Posterior cingulate gyrus (tissue), 11 donors: ENCODE measurements at regions not wholly inside any gene's neighbourhood (a gene's known extent, or its start where the extent isn't known, plus 50 kb on each side); places are given as distances from the start of the nearest gene placed in this dataset.
"Not testable (repeated sequence)": the region's sequence is repeated elsewhere in the genome, so short reads cannot be mapped to it uniquely, and the experiment has no call there.

Experiments
- DNase-seq, 10 donors: peaks; one replicate each; pipeline versions ENCODE4 v3.0.0 to v3.0.0-alpha.2; 2020 to 2021; ENCODE audit warnings: mixed read lengths in 3 of 10
- intact Hi-C: fragments of 100-400 bp; cut with DNase I; formaldehyde crosslinking; loops from one replicate; pipeline ENCODE4 v1.15.1; 2023

DNA sequence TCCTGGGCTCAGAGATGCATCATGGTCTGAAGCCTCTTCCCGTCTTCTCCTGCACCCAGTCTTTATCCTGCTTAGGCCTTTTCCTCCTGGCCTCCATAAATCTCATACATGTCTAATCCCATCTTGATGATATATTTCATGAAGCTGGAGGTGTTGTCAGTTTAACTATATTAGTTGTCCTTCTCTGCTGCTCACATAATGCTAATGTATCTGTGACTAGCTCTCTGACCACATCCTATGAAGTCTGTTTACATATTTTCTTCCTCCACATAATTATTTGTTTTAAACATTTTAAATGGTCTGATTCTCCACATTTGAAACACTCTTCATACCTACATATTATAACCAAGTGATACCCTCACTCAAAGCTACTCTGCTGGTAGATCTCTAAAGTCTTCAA lies 315.2 kb upstream of the RND3 start:
- no peak for DNase-seq
- intact Hi-C loops: no loop called here

DNA sequence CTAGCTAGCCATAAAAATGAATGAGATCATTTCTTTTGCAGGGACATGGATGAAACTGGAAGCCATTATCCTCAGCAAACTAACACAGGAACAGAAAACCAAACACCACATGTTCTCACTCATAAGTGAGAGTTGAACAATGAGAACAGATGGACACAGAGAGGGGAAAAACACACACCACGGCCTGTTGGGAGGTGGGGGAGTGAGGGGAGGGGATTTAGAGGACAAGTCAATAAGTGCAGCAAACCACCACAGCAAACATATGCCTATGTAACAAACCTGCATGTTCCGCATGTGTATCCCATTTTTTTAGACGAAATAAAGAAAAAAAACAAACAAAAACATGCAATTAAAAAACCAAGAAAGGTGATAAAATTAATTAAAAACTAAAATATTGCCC lies 308.8 kb upstream of the RND3 start:
- intact Hi-C loops, DNase-seq: not testable (repeated sequence)

DNA sequence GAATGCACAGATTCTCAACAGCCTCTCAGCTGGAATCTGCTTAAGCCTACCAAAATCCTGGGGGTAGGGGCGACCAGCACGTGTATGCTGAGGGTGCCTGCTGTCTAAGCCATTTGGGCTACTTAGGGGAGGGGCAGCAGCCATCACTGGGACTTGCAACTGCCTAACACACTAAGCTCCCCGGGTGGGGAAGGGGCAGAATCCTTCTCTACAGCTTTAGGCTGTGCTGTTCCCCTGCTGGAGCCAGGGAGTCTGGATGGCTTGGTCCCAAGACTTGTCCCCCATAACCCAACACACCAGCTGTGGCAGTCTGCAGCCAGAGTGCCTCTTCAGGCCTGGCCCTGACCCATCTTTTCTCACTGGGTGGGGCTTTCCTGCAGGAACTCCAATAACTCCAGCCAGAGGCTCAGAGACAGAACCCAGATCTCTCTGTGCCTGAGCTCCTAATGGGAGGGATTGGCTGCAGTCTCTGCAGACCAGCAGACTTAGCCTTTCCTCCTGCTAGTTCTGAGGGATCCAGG lies 305.4 kb upstream of the RND3 start:
- no peak for DNase-seq
- intact Hi-C loops: no loop called here

DNA sequence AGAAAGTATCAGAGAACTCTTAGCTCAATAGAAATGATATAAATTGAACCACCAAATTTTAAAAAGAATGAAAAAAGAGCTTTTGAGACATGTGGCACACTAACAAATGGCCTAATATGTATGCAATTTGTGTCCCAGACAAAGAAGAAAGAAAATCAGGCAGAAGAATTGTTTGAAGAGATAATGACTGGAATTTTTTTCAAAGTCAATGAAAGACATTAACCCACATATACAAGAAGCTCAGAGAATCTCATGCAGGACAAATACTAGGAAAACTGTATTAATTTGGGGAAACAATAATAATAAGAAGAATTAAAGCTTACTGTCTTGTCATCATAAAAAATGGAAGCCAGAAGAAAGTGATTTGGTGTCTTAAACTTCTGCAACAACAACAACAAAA lies 304.1 kb upstream of the RND3 start:
- DNase-seq: no peak
- intact Hi-C loops: no loop called here

DNA sequence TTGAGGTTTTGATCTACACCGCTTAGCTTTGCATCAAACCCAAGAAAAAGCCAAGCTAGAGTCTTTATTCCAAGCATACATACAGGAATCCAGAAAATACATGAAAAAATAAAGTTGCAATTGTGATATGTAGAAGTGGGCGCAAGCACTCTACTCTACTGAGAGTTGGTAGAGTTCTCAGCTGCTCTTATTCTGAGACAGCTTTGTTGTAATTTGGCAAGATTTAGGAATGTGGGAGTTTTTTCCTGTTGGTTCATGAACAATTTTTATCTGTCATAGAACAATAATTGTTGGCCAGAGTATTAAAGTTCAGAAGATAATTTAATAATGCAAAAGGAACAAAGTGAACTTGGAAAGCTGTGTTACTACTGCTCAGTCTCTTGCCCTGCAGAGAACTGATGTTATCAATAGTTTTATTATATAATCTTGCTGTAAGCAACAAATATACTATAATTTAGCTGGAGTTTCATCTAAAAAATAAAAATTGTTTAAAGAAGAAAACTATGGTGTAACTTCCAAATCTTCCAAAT lies 302.0 kb upstream of the RND3 start:
- intact Hi-C loops: no loop called here
- DNase-seq: no peak

DNA sequence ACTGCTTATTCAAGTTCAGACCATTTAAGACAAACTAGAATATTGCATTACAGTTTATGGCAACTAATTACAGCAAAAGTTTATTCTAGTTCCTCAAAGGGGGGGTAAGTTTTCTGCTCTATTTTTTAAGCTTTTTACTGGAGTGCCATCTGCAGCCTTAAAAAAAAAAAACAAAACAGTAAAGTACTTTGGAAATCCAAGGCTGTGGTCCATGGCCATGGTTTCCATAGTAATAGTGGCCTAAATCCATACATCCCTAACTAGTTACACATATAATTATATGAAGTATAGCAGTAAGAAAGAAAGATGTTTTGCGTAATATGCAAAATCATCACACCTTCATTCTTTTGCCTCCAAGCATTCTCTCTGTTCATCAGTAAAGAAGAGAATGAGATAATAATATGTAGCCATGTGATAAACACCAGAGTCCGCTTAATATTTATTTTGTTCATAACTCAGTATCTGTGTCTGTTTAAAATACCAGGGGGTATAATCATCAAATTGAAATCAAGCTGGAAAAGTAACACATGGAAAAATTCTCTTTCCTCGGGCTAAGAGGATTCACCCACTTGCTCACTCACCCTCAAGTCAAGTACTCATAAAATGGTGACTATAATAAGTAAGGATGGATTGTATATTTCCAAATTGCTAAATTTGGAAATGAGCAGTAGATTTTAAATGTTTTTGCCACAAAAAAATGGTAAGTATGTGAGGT lies 301.1 kb upstream of the RND3 start:
- DNase-seq: no peak
- intact Hi-C loops: no loop called here

DNA sequence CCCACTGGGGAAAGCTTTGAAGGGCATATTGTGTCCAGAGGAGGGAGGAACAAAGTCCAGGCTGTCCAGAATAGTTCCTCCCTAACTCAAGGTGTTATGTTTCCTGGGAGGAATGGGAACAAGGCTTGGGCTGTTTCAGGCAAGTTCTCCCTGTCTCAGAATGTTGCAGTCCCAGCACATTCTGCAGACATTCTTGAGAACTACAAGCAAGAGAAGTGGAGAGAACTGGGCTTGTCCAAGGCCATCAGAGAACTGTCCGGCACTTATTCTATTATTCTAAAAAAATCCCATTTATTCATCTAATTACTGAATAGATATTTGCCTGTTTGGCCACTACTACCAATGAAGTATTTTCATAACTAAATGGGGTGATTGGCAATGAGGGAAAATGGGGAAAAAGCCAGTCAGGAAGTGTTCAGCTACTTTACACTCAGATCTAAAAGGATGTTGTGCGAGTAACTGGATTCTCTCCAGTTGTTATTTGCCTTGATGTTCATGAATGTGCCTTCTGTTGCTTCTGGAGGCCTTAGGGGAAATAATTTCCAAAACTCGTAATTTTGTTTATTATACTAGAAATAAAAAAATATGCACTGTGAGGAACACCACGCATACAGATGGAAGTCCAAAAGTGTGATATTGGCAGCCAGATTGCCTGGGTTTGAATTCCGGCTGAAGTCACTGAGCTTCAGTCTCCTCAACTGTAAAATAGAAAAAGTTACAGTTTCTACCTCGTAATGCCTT lies 300.1 kb upstream of the RND3 start:
- DNase-seq: no peak
- intact Hi-C loops: no loop called here

DNA sequence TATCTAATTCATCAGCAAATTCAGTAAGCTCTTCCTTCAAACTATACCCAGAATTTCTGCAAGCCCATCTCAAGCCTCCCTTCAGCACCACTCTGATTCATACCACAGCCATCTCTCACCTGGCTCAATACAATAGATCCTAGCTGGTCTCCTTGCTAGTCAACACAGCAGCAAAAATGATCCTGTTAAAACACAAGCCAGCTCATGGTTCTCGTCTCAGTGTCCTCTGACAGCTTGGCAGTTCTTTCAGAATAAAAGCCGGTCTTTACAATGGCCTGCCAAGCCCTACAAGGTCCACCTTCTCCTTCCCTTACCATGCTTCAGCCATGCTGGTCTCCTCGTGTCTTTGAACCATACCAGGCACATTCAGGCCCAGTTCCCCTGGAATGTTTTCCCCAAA lies 296.9 kb upstream of the RND3 start:
- intact Hi-C loops: no loop called here

DNA sequence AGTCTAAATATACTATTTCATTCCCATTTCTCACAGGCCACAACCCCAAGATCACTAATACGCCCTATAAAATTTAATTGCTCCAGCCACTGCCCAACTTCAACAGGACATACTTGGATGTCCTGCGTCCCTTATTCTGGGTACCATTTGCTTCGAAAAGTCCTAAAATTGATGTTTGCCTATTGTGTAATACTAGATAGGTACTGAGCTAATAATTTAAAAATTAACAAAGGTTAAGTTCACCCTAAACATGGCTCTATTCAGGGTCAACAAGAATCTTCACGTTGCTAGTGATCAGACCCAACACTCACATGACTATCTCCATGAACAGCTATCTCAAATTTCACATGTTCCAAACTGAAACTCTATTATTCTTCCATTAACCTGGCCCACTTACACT lies 296.4 kb upstream of the RND3 start:
- intact Hi-C loops: no loop called here
- DNase-seq: no peak

More for the DNA sequence above, 296.9 kb upstream of the RND3 start:
- DNase-seq: no peak

DNA sequence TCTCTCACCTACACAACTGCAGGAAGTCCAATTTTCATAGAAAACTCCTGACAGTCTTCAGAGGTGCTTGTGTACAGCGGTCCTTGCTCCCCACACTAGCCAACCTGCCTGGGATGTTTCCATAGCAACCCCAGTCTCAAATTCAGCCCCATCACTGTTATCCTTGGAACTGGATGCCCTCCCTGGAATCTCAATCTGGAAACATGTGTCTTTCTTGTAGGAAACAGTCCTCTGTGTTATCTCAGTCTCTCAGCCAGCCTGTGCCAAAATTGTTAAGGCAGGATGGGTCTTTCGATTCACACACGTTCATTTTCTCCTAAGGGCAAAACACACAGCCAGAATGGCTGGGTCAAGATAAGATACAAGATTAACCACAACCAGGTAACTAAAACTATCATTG lies 295.5 kb upstream of the RND3 start:
- intact Hi-C loops: no loop called here
- DNase-seq: peak in 1 of 10 donors; percentile 71

DNA sequence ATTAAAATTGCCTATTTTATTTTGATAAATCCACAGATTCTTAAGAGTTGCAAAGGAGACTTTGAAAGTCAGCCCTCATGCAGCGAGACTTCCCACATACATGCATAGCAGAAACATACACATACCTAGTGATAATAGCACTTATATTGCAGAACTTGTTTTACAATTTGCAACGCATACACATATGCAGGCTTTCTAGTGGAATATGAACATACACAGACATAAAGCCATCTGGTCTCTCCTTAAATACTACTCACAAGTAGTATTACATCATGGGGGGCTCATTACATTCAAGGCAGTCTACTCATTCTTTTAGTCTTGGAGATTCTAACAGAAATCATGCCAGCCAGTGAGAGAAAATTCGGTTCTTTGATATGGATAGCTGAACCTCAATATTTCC lies 295.1 kb upstream of the RND3 start:
- DNase-seq: no peak
- intact Hi-C loops: no loop called here

DNA sequence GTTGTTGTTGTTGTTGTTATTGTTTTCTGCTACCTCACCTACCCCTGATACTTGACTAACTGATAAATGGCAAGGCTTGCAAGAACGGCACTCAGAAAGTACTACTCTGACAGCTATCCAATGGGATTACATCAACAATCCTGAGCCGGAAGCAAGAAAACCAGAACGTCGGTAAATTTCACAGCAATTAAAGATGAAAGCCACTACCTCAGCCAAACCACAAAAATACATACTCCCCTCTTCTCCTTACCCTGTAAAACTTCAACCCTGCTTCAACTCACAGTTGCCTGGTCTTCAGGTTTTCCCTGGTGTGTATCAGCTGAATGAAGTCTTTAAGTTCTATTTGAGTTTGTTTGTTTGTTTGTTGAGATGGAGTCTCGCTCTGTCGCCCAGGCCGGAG lies 293.7 kb upstream of the RND3 start:
- intact Hi-C loops: no loop called here
- no peak for DNase-seq

DNA sequence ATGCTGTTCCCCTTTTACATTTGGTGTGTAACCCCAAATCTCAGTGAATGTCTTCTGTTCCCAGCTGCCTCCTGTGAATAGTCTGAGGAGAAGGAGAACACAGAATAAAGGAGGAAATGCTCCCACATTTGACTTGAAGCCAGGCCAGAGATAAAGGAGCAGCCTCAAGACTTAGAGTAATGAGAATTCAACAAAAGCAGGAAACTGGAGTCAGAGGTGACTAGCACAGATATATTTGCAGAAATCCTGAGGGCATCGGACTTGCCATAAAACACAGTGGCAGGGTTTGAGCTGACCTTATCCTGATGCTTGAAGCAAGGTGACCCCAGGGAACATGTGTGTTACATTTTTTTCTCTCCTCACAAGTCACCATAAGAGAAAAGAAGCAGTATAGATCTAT lies 291.4 kb upstream of the RND3 start:
- no peak for DNase-seq
- intact Hi-C loops: no loop called here

DNA sequence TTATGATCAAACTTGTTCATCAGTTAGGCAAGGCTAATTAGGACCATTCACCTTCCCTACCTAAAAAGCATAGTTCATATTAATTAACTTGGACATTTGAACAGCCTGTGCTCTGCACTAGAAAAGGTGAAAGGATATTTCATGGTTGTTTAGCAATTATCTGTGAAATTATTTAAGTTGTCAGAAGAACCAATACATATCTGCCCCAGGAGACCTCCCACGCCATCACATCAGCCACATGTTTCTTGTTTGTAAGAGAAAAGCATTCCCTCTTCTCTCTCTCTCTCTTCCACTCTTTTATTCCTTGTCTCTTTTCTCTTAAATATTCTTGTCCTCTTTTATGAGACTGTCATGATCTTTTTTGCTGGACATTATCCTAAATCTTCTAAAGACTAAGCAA lies 282.0 kb upstream of the RND3 start:
- intact Hi-C loops: no loop called here
- no peak for DNase-seq

DNA sequence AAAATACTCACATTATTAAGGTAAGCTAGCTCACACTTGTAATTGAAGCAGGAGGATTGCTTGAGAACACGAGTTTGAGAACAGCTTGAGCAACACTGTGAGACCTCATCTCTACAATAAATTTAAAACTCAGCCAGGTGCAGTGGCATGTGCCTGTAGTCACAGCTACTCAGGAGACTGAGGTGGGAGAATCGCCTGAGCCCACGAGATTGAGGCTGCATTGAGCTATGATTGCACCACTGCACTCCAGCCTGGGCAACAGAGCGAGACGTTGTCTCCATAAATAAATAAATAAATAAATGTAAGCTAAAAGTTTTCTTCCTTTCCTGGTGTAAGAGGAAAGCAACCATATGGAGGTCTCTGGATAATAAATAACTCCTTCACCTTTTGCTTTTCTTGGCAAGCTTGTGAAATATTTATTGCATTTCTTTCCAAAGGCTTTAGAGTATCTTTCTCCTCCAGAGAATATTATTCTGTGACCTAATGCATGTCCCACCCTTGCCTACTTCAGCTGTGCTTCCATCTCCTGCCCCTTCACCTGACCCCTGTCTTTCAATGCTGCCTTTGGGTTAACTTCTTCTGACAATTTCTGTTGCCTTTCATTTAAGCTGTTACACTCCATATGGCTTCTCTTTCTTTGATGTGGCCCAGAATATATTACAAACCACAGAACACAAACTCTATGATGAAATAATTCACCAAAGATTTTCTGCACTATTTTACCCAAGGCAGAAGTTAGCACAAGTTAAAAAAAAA lies 280.7 kb upstream of the RND3 start:
- intact Hi-C loops: no loop called here
- no peak for DNase-seq

DNA sequence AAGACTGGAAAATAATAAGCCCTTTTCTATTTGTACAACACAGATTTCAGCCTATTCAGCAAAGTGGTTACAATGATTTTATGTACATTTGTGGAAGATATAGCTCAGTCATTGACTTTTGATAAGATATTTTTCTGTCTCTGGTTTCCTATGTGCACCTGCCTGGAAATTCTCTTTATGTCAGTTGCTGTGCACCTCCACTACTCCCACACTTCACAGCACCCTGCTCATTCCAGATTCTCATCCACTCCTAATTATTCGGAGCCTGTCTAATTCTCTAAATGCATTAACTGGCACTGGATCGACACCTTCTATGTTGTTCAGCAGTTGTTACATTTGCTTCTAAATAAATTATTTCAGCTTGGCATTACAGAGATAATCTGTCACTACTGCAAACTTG lies 275.1 kb upstream of the RND3 start:
- intact Hi-C loops: no loop called here
- no peak for DNase-seq

DNA sequence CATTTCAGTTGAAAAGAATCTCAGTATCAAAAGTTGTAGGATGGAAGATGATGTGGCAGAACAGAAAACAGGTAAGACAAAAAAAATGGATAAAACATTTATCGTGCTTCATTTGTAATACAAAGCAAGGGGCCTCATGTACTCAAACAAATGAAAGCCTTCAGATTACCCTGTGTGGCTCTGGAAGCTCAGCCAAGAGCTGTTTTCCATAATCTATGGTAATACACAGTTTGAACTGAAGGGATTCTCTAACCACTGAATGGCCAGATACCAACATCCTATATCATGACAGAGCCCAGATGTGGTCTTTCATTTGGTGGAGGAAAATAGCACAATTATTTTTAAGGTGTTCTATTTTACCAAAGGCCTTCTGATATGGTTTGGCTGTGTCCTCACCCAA lies 272.1 kb upstream of the RND3 start:
- no peak for DNase-seq
- intact Hi-C loops: no loop called here

DNA sequence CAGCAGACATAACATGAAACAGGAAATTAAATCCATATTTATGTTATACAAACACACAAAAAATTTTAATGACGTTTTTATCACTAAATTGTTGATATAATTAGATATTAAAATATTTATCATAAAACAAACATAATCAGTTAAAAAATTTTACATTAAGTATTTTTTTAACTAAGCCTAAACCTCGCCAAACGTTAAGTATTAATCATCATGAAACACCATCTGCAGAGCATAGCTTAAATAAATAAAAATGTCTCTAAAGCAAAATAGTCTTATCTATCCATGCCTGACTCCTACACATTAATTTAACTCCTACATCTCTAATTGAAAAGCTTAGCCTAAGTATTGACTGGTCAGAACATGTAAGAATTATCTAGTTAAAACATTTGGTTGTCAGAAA lies 271.6 kb upstream of the RND3 start:
- intact Hi-C loops: no loop called here
- no peak for DNase-seq

DNA sequence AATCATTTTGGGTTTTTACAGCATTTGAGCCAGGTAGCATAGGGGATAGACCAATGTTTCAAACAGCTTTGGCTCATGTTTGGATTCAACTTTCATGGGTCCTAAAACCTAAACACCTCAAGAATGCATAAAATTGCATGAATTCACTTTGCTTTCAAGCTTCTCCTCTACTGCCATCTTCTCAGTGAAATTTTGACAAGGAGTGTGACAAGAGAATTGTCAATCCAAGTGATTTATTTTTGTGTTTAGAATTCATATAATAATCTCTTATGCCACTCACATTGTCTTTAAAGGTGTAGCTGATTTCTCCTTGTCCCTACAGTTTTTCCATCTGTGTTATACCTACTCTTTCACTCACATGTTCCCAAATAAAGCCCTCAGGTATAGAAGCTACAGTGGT lies 264.8 kb upstream of the RND3 start:
- intact Hi-C loops: no loop called here
- no peak for DNase-seq

DNA sequence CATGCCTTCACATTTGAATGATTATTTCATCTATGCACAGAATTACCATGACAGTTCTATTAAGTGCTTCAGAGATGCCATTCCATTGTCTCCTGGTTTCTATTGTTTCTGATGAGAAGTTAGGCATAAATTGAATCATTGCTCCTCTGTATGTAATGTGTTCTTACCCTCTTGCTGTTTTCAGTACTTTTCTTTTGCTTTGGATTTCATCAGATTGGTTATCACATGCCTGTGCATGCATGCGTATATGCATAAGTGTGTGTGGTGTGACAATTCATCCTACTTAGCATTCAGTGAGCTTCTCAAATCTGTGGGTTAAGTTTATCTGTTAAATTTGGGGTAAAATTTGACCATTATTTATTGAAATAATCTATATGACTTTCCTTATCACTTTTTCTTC lies 263.3 kb upstream of the RND3 start:
- no peak for DNase-seq
- intact Hi-C loops: no loop called here

DNA sequence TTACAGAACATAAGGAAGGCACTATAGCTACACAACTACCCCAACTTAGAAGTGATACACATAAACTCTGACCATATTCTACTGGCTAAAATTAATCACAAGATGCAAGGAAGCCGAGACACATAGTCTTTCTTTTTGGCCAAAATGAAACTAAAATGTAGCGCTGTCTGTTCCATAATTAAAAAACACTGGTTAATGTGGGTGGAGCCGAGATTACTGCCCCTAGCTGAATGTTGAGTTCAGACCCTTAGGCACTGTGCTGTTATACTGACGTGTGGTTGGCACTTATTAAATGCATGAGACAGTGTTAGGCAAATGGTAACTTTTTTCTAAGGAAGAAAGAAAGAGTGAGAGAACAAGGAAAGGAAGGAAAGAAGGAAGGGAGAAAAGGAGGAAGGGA lies 254.6 kb upstream of the RND3 start:
- intact Hi-C loops: no loop called here
- DNase-seq: no peak
